Ascending aorta (tissue), 2 donors: ENCODE measurements at regions not wholly inside any gene's neighbourhood (a gene's known extent, or its start where the extent isn't known, plus 50 kb on each side); places are given as distances from the start of the nearest gene placed in this dataset.
"Not testable (repeated sequence)": the region's sequence is repeated elsewhere in the genome, so short reads cannot be mapped to it uniquely, and the experiment has no call there.

Experiments used
- DNase-seq, 2 donors: peaks; one replicate each; pipeline ENCODE4 v3.0.0-alpha.2; 2019; ENCODE audit warnings: low spot score in 2 of 2
- H3K27ac ChIP-seq, 2 donors: fragments of 200-600 bp; sonication (generic); one replicate each; pipeline ENCODE4 v1.5.1; 2016 to 2017; ENCODE audit warnings: mild to moderate bottlenecking in 1 of 2
- H3K27me3 ChIP-seq: fragments of 200-600 bp; sonication (generic); one replicate; pipeline ENCODE4 v1.5.1; 2017
- H3K36me3 ChIP-seq, 2 donors: fragments of 200-600 bp; sonication (generic); one replicate each; pipeline ENCODE4 v1.5.1; 2016
- H3K4me1 ChIP-seq, 2 donors: fragments of 200-600 bp; sonication (generic); one replicate each; pipeline ENCODE4 v1.5.1; 2016 to 2017; ENCODE audit warnings: mild to moderate bottlenecking in 1 of 2
- H3K4me3 ChIP-seq, 2 donors: fragments of 200-600 bp; sonication (generic); one replicate each; pipeline ENCODE4 v1.5.1; 2016 to 2017; ENCODE audit warnings: mild to moderate bottlenecking in 1 of 2
- H3K9me3 ChIP-seq, 2 donors: fragments of 200-600 bp; sonication (generic); one replicate each; pipeline ENCODE4 v1.5.1; 2016
- intact Hi-C: fragments of 100-400 bp; cut with DNase I; formaldehyde crosslinking; loops from one replicate; pipeline ENCODE4 v1.15.1; 2023
- TF ChIP-seq, protein P1 (sequence below), 3 experiments: fragments of 200-600 bp in 2 of 3; fragments of 450-650 bp in 1 of 3; sonication (generic) in 2 of 3; IDR thresholded peaks; one replicate each; pipeline ENCODE4 v1.5.1; 2016 to 2019; ENCODE audit warnings: antibody characterized with exemption in 3 of 3, mild to moderate bottlenecking in 1 of 3, moderate library complexity in 1 of 3

DNA sequence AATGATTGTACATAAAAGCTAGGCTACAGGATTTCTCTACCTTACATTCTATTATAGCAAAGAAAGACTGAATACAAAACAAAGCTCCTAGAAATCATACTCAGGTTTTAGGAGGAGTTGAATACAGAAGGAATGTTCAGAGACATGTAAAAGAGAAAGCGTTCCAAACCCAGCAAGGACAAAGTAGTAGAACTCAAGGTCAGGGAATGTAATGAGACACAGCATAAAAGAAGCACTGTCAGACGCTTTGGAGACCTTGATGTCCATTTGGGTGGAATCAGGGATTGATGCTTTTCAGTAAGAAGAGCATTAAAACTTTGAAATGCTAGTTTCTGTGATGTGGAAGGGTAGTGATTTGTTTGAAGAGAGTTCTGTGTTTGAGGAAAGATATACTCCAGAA is 303.6 kb downstream of the PCDH7 start:
- no peak overlapping the region for H3K4me3 ChIP-seq
- H3K9me3 ChIP-seq, result no peaks in the 10 kb centered on the region
- TF ChIP-seq, protein P1, sequence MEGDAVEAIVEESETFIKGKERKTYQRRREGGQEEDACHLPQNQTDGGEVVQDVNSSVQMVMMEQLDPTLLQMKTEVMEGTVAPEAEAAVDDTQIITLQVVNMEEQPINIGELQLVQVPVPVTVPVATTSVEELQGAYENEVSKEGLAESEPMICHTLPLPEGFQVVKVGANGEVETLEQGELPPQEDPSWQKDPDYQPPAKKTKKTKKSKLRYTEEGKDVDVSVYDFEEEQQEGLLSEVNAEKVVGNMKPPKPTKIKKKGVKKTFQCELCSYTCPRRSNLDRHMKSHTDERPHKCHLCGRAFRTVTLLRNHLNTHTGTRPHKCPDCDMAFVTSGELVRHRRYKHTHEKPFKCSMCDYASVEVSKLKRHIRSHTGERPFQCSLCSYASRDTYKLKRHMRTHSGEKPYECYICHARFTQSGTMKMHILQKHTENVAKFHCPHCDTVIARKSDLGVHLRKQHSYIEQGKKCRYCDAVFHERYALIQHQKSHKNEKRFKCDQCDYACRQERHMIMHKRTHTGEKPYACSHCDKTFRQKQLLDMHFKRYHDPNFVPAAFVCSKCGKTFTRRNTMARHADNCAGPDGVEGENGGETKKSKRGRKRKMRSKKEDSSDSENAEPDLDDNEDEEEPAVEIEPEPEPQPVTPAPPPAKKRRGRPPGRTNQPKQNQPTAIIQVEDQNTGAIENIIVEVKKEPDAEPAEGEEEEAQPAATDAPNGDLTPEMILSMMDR (IDR thresholded peaks at IDR 0.05), result no peak
- H3K27ac ChIP-seq, result no peak overlapping the region
- DNase-seq, result no peak
- no peaks in the 10 kb centered on the region for H3K27me3 ChIP-seq
- intact Hi-C loops, result no loop called here
- H3K36me3 ChIP-seq, result no peaks in the 10 kb centered on the region
- H3K4me1 ChIP-seq, result peaks cover 0 to 16% of the 10 kb centered on the region in 2 donors

DNA sequence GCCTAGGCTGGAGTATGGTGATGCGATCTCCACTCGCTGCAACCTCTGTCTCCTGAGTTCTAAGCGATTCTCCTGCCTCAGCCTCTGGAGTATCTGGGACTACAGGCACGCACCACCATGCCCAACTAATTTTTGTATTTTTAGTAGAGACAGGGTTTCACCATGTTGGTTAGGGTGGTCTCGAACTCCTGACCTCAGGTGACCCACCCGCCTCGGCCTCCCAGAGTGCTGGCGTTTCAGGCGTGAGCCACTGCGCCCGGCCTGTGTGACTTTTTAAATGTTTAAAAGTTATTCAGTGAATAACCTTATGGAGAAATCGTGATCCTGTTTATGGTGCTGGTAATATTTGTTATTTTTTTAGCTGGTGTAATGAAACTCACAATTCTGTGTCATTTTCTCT is 304.6 kb downstream of the PCDH7 start:
- H3K27ac ChIP-seq, H3K27me3 ChIP-seq, intact Hi-C loops, H3K4me3 ChIP-seq, H3K36me3 ChIP-seq, DNase-seq, H3K9me3 ChIP-seq: not testable (repeated sequence)
- peaks cover 0 to 16% of the 10 kb centered on the region in 2 donors for H3K4me1 ChIP-seq

DNA sequence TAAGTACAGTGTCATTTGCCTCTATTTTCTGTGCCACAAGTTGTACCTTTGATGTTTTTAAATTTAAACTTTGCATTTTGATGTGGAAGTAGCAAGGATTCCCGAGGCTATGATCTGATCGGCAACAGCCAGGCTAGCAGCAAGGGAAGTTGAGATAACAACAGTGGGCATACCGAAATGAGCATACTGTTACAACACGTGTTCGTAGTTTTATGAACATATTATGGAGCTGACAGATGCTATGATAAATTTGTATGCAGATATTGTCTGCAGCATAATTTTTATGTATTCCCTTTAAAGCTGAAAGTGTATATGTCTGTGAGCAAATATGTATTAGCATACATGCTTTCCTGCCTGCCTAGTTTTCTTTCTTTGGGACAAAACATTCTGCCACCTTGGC is 306.1 kb downstream of the PCDH7 start:
- Histone ChIP-seq H3K4me1 (peaks cover 0 to 10% of the 10 kb centered on the region in 2 donors), H3K36me3 (no peaks in the 10 kb centered on the region), H3K27me3 (no peaks in the 10 kb centered on the region), H3K27ac (no peak overlapping the region), H3K9me3 (no peaks in the 10 kb centered on the region), H3K4me3 (no peak overlapping the region)
- no peak for DNase-seq
- intact Hi-C loops, result no loop called here
- TF ChIP-seq, protein P1 (IDR thresholded peaks at IDR 0.05), result no peak

DNA sequence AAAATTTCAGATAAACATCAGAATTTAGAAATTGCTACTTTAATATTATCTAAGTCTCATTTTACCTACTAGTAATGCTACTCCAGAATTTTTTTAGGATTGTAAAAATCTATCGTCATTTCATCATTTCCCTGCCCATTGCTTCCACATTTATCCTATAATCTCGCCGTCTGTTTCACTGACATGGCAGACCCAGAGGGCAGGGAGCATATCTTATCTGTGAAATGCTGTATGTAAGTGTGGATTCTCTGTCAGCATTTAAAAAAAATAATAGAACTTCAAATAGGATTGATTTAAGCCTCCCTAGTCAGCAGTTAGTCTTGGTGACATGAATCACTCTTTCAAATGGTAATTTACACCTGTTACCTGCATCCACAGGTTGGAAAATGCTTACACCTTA is 314.4 kb downstream of the PCDH7 start:
- TF ChIP-seq, protein P1 (IDR thresholded peaks at IDR 0.05), result no peak
- Histone ChIP-seq H3K27ac (no peak overlapping the region), H3K36me3 (no peaks in the 10 kb centered on the region), H3K4me3 (no peak overlapping the region), H3K27me3 (no peaks in the 10 kb centered on the region), H3K4me1 (peaks cover 0 to 9% of the 10 kb centered on the region in 2 donors), H3K9me3 (no peaks in the 10 kb centered on the region)
- intact Hi-C loops, result no loop called here
- no peak for DNase-seq

DNA sequence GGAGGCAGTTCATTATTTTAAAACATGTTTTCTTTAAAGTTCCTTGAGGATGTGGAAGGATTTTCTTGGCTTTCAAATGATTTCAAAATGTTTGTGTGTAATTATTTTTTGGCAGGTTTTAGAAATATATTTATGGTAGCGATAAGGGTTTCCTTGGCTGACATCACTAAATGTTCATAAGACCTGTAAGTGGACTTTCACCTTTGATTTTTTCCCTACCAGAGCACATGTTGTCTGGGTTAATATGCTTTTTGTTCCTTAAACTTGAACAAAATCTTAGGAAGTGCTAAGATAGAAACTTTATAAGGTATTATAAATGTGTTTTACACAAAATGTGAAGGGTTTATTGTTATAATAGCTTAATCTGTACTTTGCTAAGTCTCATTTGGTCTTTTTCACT is 315.6 kb downstream of the PCDH7 start:
- Histone ChIP-seq H3K36me3 (no peaks in the 10 kb centered on the region), H3K27ac (peak overlapping the region in 1 of 2 donors; percentile 47), H3K4me1 (peaks cover 0 to 15% of the 10 kb centered on the region in 2 donors), H3K9me3 (no peaks in the 10 kb centered on the region), H3K27me3 (no peaks in the 10 kb centered on the region), H3K4me3 (no peak overlapping the region)
- TF ChIP-seq, protein P1 (IDR thresholded peaks at IDR 0.05), result no peak
- no peak for DNase-seq
- intact Hi-C loops, result no loop called here

DNA sequence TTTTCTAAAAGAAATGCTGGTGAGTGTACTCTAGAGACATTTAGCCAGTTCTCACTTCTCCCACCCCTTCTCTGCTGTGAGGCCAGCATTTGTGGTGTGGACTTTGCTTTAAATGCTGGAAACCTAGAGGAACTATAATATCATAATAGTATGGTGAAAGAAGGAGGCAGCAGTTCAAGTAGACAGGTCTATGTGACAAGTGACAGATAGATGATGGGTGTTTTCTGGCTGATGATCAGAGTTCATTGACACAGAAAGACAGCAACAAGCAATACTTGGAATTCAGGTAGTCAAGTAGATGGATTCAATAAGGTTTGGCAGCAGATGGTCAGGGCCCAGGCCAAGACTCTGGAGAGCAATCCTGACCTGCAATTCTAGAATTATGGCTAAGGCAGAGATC is 317.5 kb downstream of the PCDH7 start:
- H3K27me3 ChIP-seq, result no peaks in the 10 kb centered on the region
- H3K27ac ChIP-seq, result no peak overlapping the region
- H3K36me3 ChIP-seq, result no peaks in the 10 kb centered on the region
- DNase-seq, result no peak
- peaks cover 0 to 20% of the 10 kb centered on the region in 2 donors for H3K4me1 ChIP-seq
- H3K9me3 ChIP-seq, result no peaks in the 10 kb centered on the region
- intact Hi-C loops, result no loop called here
- H3K4me3 ChIP-seq, result no peak overlapping the region
- TF ChIP-seq, protein P1 (IDR thresholded peaks at IDR 0.05), result no peak
